ENCODE measurements at regions not wholly inside any gene's neighbourhood (a gene's known extent, or its start where the extent isn't known, plus 50 kb on each side); places are given as distances from the start of the nearest gene placed in this dataset.

GRCh38 chr20:11212272-11212671 is 538.5 kb upstream of the JAG1 start:
- no peak for DNase-seq (ENCODE audit: low spot score)

GRCh38 chr20:11212902-11213301 is 539.1 kb upstream of the JAG1 start:
- DNase-seq (ENCODE audit: low spot score), result no peak

- no peak for DNase-seq (ENCODE audit: low spot score)
Measured at GRCh38 chr20:11214256-11214840, 540.5 kb upstream of the JAG1 start.

DNA sequence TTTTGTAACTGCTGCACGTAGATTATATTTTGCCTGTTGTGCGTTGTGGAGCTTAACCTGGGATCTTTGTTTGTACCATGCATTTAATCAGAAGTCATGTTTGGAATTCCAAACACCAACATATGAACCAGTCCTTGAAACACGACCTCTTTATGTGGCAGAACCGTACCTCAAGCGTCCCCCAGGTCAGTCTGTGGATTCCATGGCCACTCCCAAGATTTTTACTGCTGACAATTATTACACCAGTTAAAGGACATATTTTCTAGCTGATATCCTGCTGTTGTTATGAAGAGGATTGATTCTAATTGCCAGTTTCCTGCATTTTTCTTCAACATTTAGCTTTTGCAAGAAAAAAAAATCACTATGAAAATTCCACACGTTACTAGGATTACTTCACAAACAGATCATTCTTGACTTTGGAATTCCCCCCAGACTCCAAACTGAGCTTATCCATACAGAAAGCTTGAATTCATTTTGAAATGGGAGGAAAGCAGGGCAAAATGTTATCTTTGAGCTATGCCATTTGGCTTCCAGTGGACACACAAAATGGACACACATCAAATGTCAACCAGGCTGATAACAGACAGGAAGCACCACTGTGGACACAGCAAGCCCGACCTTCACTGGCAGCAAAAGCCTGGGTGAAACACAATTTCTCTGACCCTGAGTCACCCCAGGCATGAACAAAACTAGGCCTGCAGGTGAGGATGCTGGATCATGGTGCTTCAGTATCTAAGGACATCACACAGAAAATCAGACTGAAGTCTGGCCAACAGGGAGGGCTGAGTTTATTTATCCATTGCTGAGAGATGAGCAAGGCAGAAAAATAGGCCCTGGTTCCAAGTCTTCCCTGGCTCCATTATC is 542.9 kb upstream of the JAG1 start:
- DNase-seq (ENCODE audit: low spot score), result peak; percentile 41

DNA sequence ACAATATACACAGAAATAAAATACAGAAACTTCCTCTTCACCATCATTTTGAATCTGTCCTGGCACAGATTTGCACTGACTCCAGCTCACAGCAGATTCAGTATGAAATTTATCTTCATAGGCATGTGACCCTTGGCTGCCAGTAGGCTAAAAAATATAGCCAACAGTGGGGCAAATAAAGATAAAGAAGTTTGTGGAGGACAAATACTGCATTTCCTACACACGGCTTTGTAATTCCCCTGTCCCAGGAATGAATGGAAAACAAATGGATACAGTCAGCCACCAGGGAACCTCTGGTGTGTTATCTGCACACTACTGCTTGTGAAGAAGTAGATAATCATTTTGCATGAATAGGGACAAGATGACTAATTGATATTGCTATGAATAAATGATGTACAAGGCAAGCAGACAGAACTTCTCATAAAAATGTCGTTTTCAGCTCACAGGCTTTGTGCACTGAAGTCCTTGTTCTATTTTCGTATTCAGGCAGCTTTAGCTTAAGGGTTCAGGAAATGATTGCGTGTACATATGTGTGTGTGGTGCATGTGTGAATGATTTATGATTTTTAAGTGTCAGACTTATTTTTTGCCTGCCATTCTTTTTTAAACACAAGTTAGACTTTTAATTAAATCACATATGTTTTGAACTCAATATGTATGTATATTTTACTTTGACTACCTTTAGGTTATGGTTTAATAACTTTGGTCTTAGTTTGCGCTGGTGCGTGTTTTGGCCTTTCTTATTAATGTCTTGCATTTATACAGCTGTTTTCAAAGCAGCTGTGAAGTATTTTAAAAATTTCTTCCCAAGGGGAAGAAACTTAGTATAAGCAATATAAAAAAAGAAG is 543.8 kb upstream of the JAG1 start:
- DNase-seq (ENCODE audit: low spot score), result no peak

GRCh38 chr20:11218173-11218680 is 544.4 kb upstream of the JAG1 start:
- no peak for DNase-seq (ENCODE audit: low spot score)

DNA sequence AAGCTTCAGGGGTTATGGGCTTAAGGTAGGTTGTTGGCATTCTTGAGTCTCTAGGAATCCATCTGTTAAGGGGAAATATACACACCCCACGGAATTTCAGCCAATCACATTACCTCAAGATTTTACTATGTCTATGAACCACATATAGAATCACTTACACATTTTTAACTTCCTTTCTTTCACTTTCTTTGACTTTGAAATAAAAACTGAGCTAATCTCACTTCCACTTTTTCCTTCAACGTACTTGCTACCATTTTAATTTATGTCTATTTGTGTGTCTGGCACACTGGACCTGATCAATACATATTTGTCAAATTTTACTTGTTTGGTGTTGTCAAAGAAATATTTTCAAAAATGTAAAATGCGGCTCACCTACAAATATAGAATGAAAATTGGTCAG is 545.4 kb upstream of the JAG1 start:
- DNase-seq (ENCODE audit: low spot score), result no peak

DNA sequence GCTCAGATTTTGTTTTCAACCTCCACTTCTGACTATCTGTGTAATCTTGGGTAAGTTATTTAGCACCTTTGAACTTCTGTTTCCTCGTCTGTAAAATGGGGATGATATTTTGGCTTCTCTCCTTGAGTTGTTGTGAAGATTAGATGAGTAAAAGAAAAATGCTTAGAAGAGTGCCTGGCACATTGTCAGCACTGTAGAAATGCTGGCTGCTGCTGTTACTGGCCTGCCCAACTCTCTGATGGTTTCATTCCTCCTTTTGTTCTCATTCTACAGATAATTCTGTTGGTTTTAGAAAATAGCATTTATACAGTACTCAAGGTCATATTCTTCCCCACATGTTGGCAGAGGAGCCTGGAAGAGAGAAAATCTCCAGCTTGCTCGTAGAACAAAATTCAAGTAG is 547.2 kb upstream of the JAG1 start:
- DNase-seq (ENCODE audit: low spot score), result no peak

GRCh38 chr20:11222243-11222642 is 548.4 kb upstream of the JAG1 start:
- no peak for DNase-seq (ENCODE audit: low spot score)

DNA sequence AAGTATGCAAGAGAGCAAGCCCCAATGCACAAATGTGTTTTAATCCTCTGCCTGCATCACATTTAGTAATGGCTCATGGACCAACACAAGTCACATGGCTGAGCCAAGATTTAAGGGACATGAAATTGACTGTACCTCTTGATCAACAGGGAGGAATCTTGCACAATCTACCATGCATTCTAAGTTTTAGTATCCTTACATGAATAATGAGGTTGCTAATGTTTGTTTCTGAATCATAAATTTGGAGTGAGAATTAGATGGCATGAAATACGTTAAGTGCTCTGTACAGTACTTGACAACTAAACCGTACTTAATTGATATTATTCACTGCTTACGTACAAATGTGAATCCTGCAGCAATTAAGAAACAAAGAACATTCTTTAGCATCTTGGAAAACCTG is 553.8 kb upstream of the JAG1 start:
- DNase-seq (ENCODE audit: low spot score), result no peak

DNA sequence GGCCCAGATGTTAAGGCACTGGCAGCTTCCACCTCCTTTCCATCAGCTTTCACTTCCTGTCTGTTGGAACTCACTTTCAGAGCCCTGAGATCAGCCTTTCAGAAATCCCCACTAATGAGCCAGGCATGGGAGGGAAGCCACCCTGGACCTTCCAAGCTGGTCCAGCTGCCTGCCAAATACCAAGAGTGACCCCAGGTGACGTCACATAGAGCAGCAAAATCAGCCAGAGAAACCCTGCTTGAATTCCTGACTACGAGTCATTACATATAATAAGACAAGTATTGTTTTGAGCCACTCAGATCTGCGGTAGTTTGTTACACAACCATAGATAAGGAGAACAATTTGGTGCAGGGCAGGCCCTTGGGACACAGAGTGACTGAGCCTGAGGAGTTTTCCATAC is 556.0 kb upstream of the JAG1 start:
- DNase-seq (ENCODE audit: low spot score), result peak; percentile 90

GRCh38 chr20:11230999-11231398 is 557.2 kb upstream of the JAG1 start:
- DNase-seq (ENCODE audit: low spot score), result no peak

DNA sequence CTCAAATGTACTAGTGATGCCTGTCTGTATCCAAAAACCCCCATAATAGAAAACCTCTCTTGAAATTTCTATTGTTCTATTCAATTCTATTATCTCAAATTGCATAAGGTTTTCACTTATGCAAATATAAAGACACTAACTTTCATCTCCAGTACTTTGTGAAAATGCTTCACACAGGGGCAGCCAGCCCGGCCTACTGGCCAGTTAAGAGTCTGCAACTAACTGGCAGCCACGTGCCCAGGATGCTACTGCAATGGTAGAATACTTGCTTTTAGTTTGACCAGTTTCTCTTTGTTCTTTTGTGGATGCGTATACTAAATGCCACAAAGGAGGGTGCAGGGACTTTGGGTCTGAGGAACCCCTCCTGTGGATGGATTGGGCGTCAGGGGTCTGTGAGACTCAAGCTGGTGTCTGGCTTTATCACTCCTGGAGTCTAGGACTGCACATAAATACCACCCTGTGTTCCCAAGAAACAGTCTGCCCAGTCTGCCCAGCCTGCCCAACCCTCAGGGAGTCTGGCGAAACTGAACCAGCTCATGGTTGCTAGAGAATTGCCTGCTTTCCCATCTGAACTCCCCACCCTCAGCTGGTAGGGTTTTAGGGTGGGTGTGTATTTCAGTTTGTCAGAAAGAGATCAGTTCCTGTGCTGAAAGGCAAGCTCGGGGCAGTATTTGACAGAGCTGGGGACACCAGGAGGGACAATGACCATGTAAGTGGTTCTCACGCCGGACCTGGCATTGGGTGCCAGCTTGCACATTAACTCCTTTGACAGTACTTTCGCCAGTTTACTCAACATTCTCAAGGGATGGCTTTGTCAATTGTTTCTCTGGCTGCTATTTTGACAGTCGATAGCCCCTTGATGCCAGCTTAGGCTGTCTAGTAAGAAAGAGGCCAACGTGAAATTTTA is 558.2 kb upstream of the JAG1 start:
- no peak for DNase-seq (ENCODE audit: low spot score)

- no peak for DNase-seq (ENCODE audit: low spot score)
Measured at GRCh38 chr20:11232896-11233295, 559.1 kb upstream of the JAG1 start.

GRCh38 chr20:11234181-11234580 is 560.4 kb upstream of the JAG1 start:
- no peak for DNase-seq (ENCODE audit: low spot score)

GRCh38 chr20:11234608-11235007 is 560.8 kb upstream of the JAG1 start:
- DNase-seq (ENCODE audit: low spot score), result no peak

DNA sequence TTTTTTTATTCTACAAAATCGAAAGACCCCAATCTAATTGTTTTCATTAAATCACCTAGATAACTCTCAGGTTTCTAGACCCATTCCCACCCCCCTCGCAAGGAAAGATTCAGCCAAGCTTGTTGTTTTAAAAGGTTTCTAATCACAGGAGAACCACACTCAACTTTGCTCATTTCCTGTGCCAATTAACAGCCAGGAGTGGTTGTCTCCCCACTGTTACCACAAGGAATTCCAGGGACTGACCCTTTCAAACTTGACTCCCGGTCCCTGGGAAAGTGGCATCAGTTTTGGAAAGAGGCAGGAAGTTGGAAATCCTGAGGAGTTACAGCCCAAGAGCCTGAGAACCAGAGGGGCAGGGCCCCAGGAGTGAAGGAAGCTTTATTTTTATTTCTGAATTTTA is 561.3 kb upstream of the JAG1 start:
- peak; percentile 47 for DNase-seq (ENCODE audit: low spot score)

- no peak for DNase-seq (ENCODE audit: low spot score)
Measured at GRCh38 chr20:11242320-11242719, 568.5 kb upstream of the JAG1 start.

GRCh38 chr20:11245431-11245830 is 571.6 kb upstream of the JAG1 start:
- no peak for DNase-seq (ENCODE audit: low spot score)

DNA sequence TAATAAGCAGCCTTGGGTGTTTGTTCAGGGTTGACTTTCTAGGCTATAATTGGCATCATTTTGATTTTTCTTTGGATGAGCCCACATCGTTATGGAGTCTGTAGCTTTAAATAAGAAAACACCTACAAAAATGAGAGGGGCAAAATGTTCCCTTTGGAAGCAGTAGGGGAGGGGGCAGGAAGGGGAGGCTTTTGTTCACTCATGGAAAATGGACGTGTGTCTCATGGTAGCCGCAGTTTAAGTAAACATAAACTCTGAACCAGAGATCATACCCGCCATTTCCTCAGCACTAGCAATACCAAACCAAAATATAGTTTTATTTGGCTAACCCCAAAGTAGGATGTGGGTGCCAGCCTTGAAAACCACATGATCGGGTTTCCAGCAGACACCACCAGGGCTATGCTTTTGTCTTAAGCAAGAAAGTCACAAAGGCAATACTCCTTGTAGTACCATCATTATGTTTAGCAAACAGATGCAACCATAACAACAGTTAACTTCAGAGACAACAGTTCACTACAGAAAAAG is 572.5 kb upstream of the JAG1 start:
- DNase-seq (ENCODE audit: low spot score), result no peak
